ENCODE measurements at regions not wholly inside any gene's neighbourhood (a gene's known extent, or its start where the extent isn't known, plus 50 kb on each side); places are given as distances from the start of the nearest gene placed in this dataset.

GRCh38 chr21:20443558-20444155, 554.6 kb upstream of the NCAM2 start:
- TF ChIP-seq CTCF (IDR thresholded peaks at IDR 0.05) (no peak), EP300 (IDR thresholded peaks at IDR 0.05) (no peak), POLR2A (IDR thresholded peaks at IDR 0.05) (no peak)
